MCF 10A (cell line): ENCODE measurements at regions not wholly inside any gene's neighbourhood (a gene's known extent, or its start where the extent isn't known, plus 50 kb on each side); places are given as distances from the start of the nearest gene placed in this dataset.

Source experiments
- BruUV-seq: library from RNA; stranded (reverse); fragments of 400-500 nt; replicated peaks from 2 replicates; lab custom pipeline; 2021; lab: Mats Ljungman, UMichigan
- CTCF ChIA-PET: fragments of 300-600 bp; sonication (Branson Sonifier 250); formaldehyde crosslinking; extraction: SDS; loops from one replicate; lab custom pipeline; 2021; ENCODE audit warnings: antibody characterized with exemption, inconsistent platforms; lab: Yijun Ruan, JAX
- POLR2A ChIA-PET: fragments of 300-600, 350-650 bp; sonication (Branson Sonifier 250); formaldehyde crosslinking; extraction: SDS; loops from one replicate; lab custom pipeline; 2020; ENCODE audit warnings: antibody characterized with exemption, inconsistent platforms; lab: Yijun Ruan, JAX
- DNase-seq: peaks from one replicate; pipeline ENCODE4 v3.0.0-alpha.2; 2018; ENCODE audit not compliant: unreplicated experiment
- H3K27ac Mint-ChIP-seq: one replicate; pipeline ENCODE4 v1.8.0; 2022; ENCODE audit warnings: mild to moderate bottlenecking, low read depth, mixed read lengths; ENCODE audit not compliant: unreplicated experiment
- H3K27me3 Mint-ChIP-seq: one replicate; pipeline ENCODE4 v1.8.0; 2022; ENCODE audit warnings: mixed read lengths; ENCODE audit not compliant: insufficient read depth, unreplicated experiment
- H3K36me3 Mint-ChIP-seq: one replicate; pipeline ENCODE4 v1.8.0; 2022; ENCODE audit warnings: mild to moderate bottlenecking, moderate library complexity, mixed read lengths; ENCODE audit not compliant: insufficient read depth, unreplicated experiment
- H3K4me1 Mint-ChIP-seq: one replicate; pipeline ENCODE4 v1.8.0; 2022; ENCODE audit warnings: mixed read lengths; ENCODE audit not compliant: insufficient read depth, unreplicated experiment
- H3K4me3 Mint-ChIP-seq: one replicate; pipeline ENCODE4 v1.8.0; 2022; ENCODE audit warnings: mild to moderate bottlenecking, moderate library complexity, mixed read lengths; ENCODE audit not compliant: unreplicated experiment
- H3K9me3 Mint-ChIP-seq: one replicate; pipeline ENCODE4 v1.8.0; 2022; ENCODE audit warnings: mixed read lengths; ENCODE audit not compliant: unreplicated experiment
- intact Hi-C: fragments of 100-400 bp; cut with micrococcal nuclease; formaldehyde crosslinking; loops from 2 replicates; pipeline ENCODE4 v1.14.1; 2022
- TF ChIP-seq, protein P1 (sequence below): fragments of 200-600 bp; IDR thresholded peaks from one replicate; pipeline ENCODE4 v1.8.0; 2022; ENCODE audit warnings: antibody characterized with exemption, mild to moderate bottlenecking; ENCODE audit not compliant: unreplicated experiment

DNA sequence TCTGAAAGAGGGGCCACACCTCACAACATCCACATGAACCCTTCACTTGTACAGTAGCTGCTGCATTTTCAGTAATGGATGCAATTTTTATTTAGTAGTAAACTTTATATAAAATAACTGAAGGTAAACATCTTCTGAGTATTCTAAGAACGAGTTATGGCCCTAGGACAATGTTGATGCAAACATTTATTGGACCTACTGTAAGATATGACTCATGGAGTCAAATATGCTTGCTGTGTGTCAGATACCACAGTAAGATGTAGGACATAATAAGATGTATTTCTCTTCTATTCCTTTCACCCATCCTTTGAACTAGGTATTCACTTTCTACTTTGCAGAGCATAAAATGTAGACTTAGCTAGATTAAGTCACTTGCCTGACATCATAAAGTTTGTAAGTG, 87.6 kb downstream of the TEX13C start:
- ChIA-PET CTCF (no interaction called here), POLR2A (interaction anchor here (0.6 kb wide), 1 partner anchor 291 kb away, joined by 4 read pairs; no protein-coding TSS in a partner anchor)
- no peaks in the 10 kb centered on the region for H3K36me3 Mint-ChIP-seq
- no peak for DNase-seq
- no peaks in the 10 kb centered on the region for H3K4me1 Mint-ChIP-seq
- BruUV-seq = no TSS peak
- H3K27ac Mint-ChIP-seq = no peak overlapping the region
- no peaks in the 10 kb centered on the region for H3K27me3 Mint-ChIP-seq
- TF ChIP-seq, protein P1, sequence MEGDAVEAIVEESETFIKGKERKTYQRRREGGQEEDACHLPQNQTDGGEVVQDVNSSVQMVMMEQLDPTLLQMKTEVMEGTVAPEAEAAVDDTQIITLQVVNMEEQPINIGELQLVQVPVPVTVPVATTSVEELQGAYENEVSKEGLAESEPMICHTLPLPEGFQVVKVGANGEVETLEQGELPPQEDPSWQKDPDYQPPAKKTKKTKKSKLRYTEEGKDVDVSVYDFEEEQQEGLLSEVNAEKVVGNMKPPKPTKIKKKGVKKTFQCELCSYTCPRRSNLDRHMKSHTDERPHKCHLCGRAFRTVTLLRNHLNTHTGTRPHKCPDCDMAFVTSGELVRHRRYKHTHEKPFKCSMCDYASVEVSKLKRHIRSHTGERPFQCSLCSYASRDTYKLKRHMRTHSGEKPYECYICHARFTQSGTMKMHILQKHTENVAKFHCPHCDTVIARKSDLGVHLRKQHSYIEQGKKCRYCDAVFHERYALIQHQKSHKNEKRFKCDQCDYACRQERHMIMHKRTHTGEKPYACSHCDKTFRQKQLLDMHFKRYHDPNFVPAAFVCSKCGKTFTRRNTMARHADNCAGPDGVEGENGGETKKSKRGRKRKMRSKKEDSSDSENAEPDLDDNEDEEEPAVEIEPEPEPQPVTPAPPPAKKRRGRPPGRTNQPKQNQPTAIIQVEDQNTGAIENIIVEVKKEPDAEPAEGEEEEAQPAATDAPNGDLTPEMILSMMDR = no peak
- intact Hi-C loops = no loop called here
- peaks cover 7% of the 10 kb centered on the region for H3K9me3 Mint-ChIP-seq
- no peak overlapping the region for H3K4me3 Mint-ChIP-seq

DNA sequence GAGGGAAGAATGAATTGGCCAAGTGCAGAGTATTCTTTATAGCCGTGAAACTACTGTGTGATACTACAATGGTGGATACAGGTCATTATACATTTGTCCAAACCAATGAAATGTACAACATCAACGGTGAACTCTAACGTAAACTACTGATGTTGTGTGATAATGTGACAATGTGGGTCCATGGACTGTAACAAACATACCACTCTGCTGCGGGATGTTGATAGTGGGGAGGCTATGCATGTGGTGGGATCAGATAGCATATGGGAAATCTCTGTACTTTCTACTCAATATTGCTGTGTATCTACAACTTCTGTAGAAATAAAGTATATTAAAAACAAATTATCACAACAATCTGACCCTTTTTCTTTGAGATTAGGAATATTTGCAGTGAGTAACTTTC, 101.1 kb downstream of the TEX13C start:
- DNase-seq = no peak
- Mint-ChIP-seq H3K4me3 (no peak overlapping the region), H3K27me3 (no peaks in the 10 kb centered on the region), H3K36me3 (no peaks in the 10 kb centered on the region), H3K4me1 (peaks cover 4% of the 10 kb centered on the region), H3K9me3 (peaks cover 5% of the 10 kb centered on the region), H3K27ac (no peak overlapping the region)
- ChIA-PET POLR2A (no interaction called here), CTCF (no interaction called here)
- intact Hi-C loops = no loop called here
- no TSS peak for BruUV-seq
- TF ChIP-seq, protein P1 = no peak

DNA sequence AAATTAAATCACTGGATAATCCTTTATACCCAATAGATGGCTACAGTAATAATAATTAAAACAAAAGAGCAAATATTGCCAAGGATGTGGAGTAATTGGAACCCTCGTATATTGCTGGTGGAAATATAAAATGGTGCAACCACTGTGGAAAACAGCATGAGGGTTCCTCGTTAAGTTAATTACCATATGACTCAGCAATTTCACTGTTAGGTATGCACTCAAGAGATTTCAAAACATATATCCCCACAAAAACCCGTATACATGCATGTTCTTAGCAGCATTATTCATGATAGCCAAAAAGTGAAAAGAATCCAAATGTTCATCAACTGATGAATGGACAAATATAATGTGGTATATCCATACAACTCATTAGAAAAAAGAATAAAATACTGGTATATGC, 103.3 kb downstream of the TEX13C start:
- Mint-ChIP-seq H3K27ac (no peak overlapping the region), H3K9me3 (peaks cover 7% of the 10 kb centered on the region), H3K4me1 (peaks cover 11% of the 10 kb centered on the region), H3K36me3 (no peaks in the 10 kb centered on the region), H3K27me3 (no peaks in the 10 kb centered on the region), H3K4me3 (no peak overlapping the region)
- ChIA-PET POLR2A (no interaction called here), CTCF (no interaction called here)
- no peak for DNase-seq
- TF ChIP-seq, protein P1 = no peak
- intact Hi-C loops = no loop called here
- no TSS peak for BruUV-seq

DNA sequence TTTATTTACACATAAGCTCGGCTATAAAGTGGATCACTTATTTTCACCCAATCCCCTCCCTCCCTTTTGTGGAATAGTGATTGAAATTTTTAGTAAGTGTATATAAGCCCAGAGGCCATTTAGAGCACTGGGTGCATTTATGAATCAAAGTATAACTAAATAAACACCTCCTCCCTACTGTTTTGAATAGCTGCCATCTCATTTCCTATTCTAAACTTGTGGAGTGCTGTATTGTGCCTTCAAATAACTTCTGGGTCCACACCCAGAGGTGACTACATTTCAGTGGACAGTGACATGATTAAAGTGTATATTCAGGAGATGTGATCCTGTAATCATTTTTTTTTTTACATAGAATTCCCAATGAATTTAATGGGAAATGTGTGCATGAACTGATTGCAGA, 104.9 kb downstream of the TEX13C start:
- no TSS peak for BruUV-seq
- TF ChIP-seq, protein P1 = no peak
- H3K27ac Mint-ChIP-seq = no peak overlapping the region

More for the DNA sequence above, 104.9 kb downstream of the TEX13C start:
- POLR2A ChIA-PET = no interaction called here
- intact Hi-C loops = no loop called here
- no peak for DNase-seq
- CTCF ChIA-PET = interaction anchor here (0.6 to 1.0 kb wide), 4 partner anchors 11 to 218 kb away, joined by 3 read pairs; no protein-coding TSS in a partner anchor
- Mint-ChIP-seq H3K36me3 (no peaks in the 10 kb centered on the region), H3K4me3 (no peak overlapping the region), H3K9me3 (peaks cover 7% of the 10 kb centered on the region), H3K27me3 (no peaks in the 10 kb centered on the region), H3K4me1 (peaks cover 11% of the 10 kb centered on the region)
